ENCODE measurements at regions not wholly inside any gene's neighbourhood (a gene's known extent, or its start where the extent isn't known, plus 50 kb on each side); places are given as distances from the start of the nearest gene placed in this dataset.

DNA sequence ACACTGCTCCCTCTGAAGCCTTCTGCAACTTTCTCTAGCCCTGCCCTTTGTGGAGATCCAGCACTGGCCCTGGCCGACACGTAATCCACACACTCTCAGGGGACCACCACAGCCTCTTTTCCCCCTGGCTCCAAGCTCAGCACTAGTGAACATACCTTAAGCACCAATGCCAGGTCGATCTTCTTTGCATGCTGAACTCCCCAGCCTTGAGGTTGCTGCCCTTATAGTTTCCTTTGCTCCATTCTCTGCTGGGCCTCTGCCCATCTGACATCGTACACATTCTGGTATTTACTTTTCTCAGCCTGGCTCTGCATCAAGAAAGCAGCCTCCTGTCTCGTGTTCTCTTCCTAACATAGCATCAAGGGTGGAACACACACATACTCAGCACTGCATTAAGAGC, 361.5 kb downstream of the LPIN1 start:
- TF ChIP-seq CTCF (IDR thresholded peaks at IDR 0.05) = no peak
- TF ChIP-seq POLR2A (IDR thresholded peaks at IDR 0.05) = no peak
- no peak for TF ChIP-seq EP300 (IDR thresholded peaks at IDR 0.05)
- H3K9me3 ChIP-seq = no peaks in the 10 kb centered on the region
- no peak for DNase-seq (ENCODE audit: low spot score in 2 of 2)
- H3K36me3 ChIP-seq = no peaks in the 10 kb centered on the region
- no peaks in the 10 kb centered on the region for H3K27me3 ChIP-seq
- 44 to 49% methylated on average over 5 of the region's 5 CpGs for WGBS, 2 donors
- peaks cover 0 to 11% (median 0%) of the 10 kb centered on the region in 4 donors for H3K4me1 ChIP-seq
- H3K4me3 ChIP-seq = no peak overlapping the region
- H3K27ac ChIP-seq = no peak overlapping the region

- Histone ChIP-seq H3K9me3 (no peaks in the 10 kb centered on the region), H3K27me3 (no peaks in the 10 kb centered on the region), H3K27ac (no peak overlapping the region), H3K4me3 (no peak overlapping the region), H3K4me1 (peaks cover 0 to 11% (median 0%) of the 10 kb centered on the region in 4 donors), H3K36me3 (no peaks in the 10 kb centered on the region)
- 68 to 86% methylated on average over 4 of the region's 4 CpGs for WGBS, 2 donors
- TF ChIP-seq POLR2A (IDR thresholded peaks at IDR 0.05) = no peak
- TF ChIP-seq EP300 (IDR thresholded peaks at IDR 0.05) = no peak
- no peak for TF ChIP-seq CTCF (IDR thresholded peaks at IDR 0.05)
- no peak for DNase-seq (ENCODE audit: low spot score in 2 of 2)
These were observed 363.1 kb downstream of the LPIN1 start for GRCh38 chr2:12109363-12110017.

DNA sequence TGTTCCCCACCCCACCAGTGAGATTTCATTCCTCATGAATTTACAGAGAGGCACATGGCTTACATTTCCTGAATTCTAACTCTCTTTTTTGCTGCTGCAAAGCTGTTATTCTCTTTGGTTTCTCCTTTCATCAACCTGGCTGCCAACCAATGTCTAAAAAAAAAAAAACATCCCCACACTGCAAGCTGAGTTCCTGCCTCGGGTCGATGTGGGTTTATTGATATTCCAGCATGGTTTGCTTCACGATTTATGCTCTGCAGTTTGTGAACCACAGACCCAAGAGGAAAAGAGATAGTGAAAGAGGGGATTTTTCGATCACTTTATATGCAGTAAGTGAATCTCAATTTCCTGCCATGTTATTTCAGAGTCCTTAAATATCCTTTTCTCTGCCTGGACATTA, 363.6 kb downstream of the LPIN1 start:
- H3K36me3 ChIP-seq = no peaks in the 10 kb centered on the region
- DNase-seq (ENCODE audit: low spot score in 2 of 2) = no peak
- no peaks in the 10 kb centered on the region for H3K9me3 ChIP-seq
- H3K27me3 ChIP-seq = no peaks in the 10 kb centered on the region
- TF ChIP-seq CTCF (IDR thresholded peaks at IDR 0.05) (no peak), POLR2A (IDR thresholded peaks at IDR 0.05) (no peak), EP300 (IDR thresholded peaks at IDR 0.05) (no peak)
- H3K4me1 ChIP-seq = peaks cover 0 to 11% (median 0%) of the 10 kb centered on the region in 4 donors
- WGBS, 2 donors = 35 to 43% methylated on average over 4 of the region's 4 CpGs
- no peak overlapping the region for H3K27ac ChIP-seq
- no peak overlapping the region for H3K4me3 ChIP-seq

- TF ChIP-seq EP300 (IDR thresholded peaks at IDR 0.05) (no peak), POLR2A (IDR thresholded peaks at IDR 0.05) (no peak), CTCF (IDR thresholded peaks at IDR 0.05) (no peak)
- DNase-seq (ENCODE audit: low spot score in 2 of 2) = no peak
- Histone ChIP-seq H3K27me3 (no peaks in the 10 kb centered on the region), H3K4me3 (no peak overlapping the region), H3K27ac (no peak overlapping the region), H3K9me3 (no peaks in the 10 kb centered on the region), H3K36me3 (no peaks in the 10 kb centered on the region), H3K4me1 (peaks cover 0 to 11% (median 0%) of the 10 kb centered on the region in 4 donors)
- WGBS, 2 donors = 80 to 90% methylated on average over 5 of the region's 5 CpGs
These were observed 364.0 kb downstream of the LPIN1 start for GRCh38 chr2:12110481-12110880.

DNA sequence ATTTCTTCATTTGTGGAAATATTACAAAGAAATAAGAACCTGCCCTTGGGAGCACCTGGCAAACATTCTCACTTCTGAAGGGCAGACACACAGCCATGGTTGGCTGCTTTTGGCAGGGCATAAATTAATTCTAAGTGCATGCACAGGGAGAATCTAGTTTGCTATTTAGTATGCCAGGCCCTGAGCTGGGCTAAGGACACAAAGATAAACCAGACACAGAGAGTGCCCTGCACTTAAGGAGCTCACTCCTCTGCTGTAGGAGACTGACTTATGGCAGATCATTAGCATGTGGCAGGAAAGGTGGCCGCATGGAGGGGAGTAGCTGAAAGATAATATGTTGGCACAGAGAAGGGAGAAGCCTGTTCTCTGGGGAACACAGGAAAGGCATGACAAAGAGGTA, 367.0 kb downstream of the LPIN1 start:
- no peak overlapping the region for H3K4me3 ChIP-seq
- WGBS, 2 donors = 75 to 90% methylated on average over 1 of the region's 1 CpG
- H3K9me3 ChIP-seq = no peaks in the 10 kb centered on the region
- no peak overlapping the region for H3K27ac ChIP-seq
- H3K4me1 ChIP-seq = peaks cover 0 to 6% (median 0%) of the 10 kb centered on the region in 4 donors
- H3K27me3 ChIP-seq = no peaks in the 10 kb centered on the region
- no peak for DNase-seq (ENCODE audit: low spot score in 2 of 2)
- H3K36me3 ChIP-seq = no peaks in the 10 kb centered on the region
- TF ChIP-seq EP300 (IDR thresholded peaks at IDR 0.05) (no peak), POLR2A (IDR thresholded peaks at IDR 0.05) (no peak), CTCF (IDR thresholded peaks at IDR 0.05) (no peak)

Data from tibial nerve (tissue), 4 donors.